SK-N-MC (cell line): ENCODE measurements at regions not wholly inside any gene's neighbourhood (a gene's known extent, or its start where the extent isn't known, plus 50 kb on each side); places are given as distances from the start of the nearest gene placed in this dataset.

Source experiments
- DNase-seq: peaks from one replicate; pipeline ENCODE4 v3.0.0-alpha.2; 2011; ENCODE audit warnings: low read depth, low spot score
- H3K27ac ChIP-seq: fragments of 200-600 bp; sonication (generic); 2 replicates; pipeline ENCODE4 v1.5.1; 2016; ENCODE audit warnings: mixed run types
- H3K36me3 ChIP-seq: fragments of 200-600 bp; sonication (generic); 2 replicates; pipeline ENCODE4 v1.6.1; 2017; ENCODE audit warnings: antibody characterized with exemption, low read length, mixed read lengths; ENCODE audit not compliant: insufficient read depth
- H3K4me3 ChIP-seq: fragments of 200-600 bp; sonication (generic); 2 replicates; pipeline ENCODE4 v1.5.1; 2016
- H3K9ac ChIP-seq: fragments of 200-600 bp; sonication (generic); 2 replicates; pipeline ENCODE4 v1.8.0; 2017; ENCODE audit warnings: mixed run types, mixed read lengths; ENCODE audit not compliant: insufficient read length
- H3K9me3 ChIP-seq: fragments of 200-600 bp; sonication (generic); 2 replicates; pipeline ENCODE4 v1.6.1; 2017; ENCODE audit warnings: low read depth, mild to moderate bottlenecking, antibody characterized with exemption, low read length, moderate library complexity, mixed read lengths
- EZH2 ChIP-seq: fragments of 200-600 bp; sonication (generic); IDR thresholded peaks from one replicate; pipeline ENCODE4 v1.6.1; 2017; ENCODE audit warnings: antibody characterized with exemption
- FOXP2 ChIP-seq: optimal IDR thresholded peaks from 2 replicates; pipeline ENCODE3; 2011; ENCODE audit warnings: mild to moderate bottlenecking, moderate library complexity; ENCODE audit not compliant: insufficient read depth; ENCODE audit errors: extremely low read length, control extremely low read depth
- POLR2AphosphoS5 ChIP-seq: IDR thresholded peaks from 2 replicates; pipeline ENCODE4 v1.6.1; 2012; ENCODE audit warnings: mild to moderate bottlenecking, low read depth, low read length, borderline replicate concordance

DNA sequence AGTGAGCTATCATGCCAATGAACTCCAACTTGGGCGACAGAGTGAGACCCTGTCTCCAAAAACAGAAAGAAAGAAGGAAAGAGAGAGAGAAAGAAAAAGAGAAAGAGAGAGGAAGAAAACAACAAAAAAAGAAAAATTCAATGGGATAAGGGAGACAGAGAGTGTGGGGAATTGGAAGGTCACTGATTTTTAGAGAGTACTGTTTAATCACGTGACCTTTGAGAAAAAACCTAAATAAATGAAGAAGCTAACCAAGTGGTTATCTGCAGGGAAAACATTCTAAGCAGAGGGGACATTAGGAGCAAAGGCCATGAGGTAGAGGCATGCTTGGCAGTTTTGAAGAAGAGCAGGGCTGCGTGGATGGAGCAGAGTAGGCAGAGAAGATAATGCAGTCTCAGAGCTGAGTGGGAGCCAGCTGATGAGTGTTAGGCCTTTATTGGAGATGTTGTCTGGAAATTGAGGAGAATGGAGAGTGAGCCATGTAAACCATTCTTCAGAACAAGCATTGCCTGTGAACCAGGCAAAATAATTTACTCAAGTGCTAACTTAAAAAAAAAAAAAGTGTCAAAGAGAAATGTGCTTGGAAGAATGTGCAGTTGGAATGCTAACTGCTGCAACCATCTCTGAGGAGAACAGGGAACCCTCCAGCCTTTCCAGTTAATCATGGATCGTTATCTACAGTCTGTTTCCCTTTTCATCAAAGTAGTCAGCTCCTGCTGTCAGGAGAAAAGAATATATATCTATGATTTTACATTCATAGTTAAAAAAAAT, 377.3 kb upstream of the SEMA6D start:
- Histone ChIP-seq H3K9ac (no peak overlapping the region), H3K4me3 (no peak overlapping the region), H3K36me3 (no peaks in the 10 kb centered on the region), H3K27ac (no peak overlapping the region), H3K9me3 (no peaks in the 10 kb centered on the region)
- TF ChIP-seq FOXP2 (no peak), POLR2AphosphoS5 (no peak), EZH2 (no peak)
- no peak for DNase-seq

DNA sequence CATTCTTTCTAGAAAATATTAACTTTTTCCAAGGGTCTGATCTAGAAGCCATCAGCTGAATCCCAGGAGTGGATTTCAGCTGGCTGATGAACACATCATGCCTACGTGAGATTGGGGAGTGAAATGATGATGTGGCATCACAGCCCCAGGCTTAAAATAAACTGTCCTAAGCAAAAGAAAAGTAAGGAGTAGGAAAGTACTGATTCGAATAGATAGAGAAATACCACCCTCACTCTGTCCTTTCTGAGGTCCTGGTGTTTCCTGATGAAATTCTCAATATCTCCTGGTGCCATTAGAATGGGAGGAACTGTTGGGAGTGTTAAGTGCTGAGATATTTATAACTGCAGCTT, 376.8 kb upstream of the SEMA6D start:
- no peak overlapping the region for H3K27ac ChIP-seq
- no peaks in the 10 kb centered on the region for H3K36me3 ChIP-seq
- DNase-seq = no peak
- no peak overlapping the region for H3K4me3 ChIP-seq
- no peak overlapping the region for H3K9ac ChIP-seq
- no peaks in the 10 kb centered on the region for H3K9me3 ChIP-seq
- TF ChIP-seq POLR2AphosphoS5 = no peak
- TF ChIP-seq EZH2 = no peak
- TF ChIP-seq FOXP2 = no peak

DNA sequence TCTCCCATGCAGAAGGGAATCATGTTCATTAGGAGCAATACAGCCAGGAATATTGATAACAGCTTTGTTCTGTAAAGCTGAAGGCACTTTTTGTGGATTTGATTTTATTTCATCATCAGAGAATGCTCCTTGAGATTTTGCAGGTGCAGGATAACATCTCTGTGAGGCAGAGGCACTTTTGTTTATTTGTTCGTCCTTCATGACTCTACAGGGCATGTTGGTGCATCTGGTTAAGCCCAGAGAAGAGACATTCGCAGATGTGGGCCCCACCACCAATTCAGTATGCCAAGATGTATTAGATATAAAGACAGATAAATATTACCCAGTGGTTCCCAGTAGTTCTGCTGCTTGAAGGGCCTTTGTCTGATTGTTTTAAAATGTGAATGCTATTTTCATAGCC, 368.1 kb upstream of the SEMA6D start:
- no peak for DNase-seq
- Histone ChIP-seq H3K4me3 (no peak overlapping the region), H3K27ac (no peak overlapping the region), H3K36me3 (no peaks in the 10 kb centered on the region), H3K9me3 (no peaks in the 10 kb centered on the region), H3K9ac (no peak overlapping the region)
- TF ChIP-seq POLR2AphosphoS5 (no peak), FOXP2 (no peak), EZH2 (no peak)

DNA sequence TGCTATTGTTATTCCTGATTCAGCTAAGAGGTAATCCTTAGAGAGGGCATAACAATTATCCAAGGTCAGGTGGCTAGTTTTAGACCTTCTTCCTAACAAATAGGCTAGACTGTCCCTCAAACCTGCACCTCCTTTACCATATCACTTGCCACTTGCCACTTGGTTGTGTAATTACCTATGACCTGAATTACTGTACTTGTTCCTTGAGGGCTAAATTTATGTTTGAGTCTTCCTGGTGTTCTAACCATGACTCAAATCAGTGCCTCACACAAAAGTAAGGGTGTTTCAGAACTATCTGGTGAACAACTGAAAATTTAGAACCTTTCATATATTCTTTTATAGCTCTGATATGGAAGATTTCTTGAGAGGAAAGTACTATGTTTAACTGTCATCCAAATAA, 365.8 kb upstream of the SEMA6D start:
- no peak overlapping the region for H3K27ac ChIP-seq
- H3K36me3 ChIP-seq = no peaks in the 10 kb centered on the region
- H3K9me3 ChIP-seq = no peaks in the 10 kb centered on the region
- TF ChIP-seq EZH2 = no peak
- TF ChIP-seq FOXP2 = no peak
- TF ChIP-seq POLR2AphosphoS5 = no peak
- DNase-seq = no peak
- no peak overlapping the region for H3K4me3 ChIP-seq
- H3K9ac ChIP-seq = no peak overlapping the region

DNA sequence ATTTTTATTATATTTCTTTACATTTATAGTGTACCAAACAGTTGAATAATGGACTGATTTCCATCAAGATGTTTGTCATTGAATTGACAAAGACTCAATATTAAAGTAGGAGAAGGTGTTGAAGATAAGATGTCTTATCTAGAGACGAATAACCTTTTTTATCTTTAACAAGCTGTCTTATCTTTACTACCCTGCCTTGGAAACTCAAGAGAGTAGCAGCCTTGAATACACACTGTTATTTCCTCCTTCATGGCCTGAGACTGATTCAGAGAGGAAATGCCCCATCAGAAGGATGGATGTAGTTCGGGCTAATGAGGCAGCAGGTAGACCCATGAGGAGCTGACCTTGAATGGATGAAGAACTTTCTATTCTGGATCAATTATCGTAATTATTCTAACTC, 365.1 kb upstream of the SEMA6D start:
- TF ChIP-seq FOXP2 = no peak
- TF ChIP-seq POLR2AphosphoS5 = no peak
- no peak for TF ChIP-seq EZH2
- no peak overlapping the region for H3K27ac ChIP-seq
- no peak overlapping the region for H3K4me3 ChIP-seq
- H3K36me3 ChIP-seq = no peaks in the 10 kb centered on the region
- no peak overlapping the region for H3K9ac ChIP-seq
- no peaks in the 10 kb centered on the region for H3K9me3 ChIP-seq
- DNase-seq = no peak

DNA sequence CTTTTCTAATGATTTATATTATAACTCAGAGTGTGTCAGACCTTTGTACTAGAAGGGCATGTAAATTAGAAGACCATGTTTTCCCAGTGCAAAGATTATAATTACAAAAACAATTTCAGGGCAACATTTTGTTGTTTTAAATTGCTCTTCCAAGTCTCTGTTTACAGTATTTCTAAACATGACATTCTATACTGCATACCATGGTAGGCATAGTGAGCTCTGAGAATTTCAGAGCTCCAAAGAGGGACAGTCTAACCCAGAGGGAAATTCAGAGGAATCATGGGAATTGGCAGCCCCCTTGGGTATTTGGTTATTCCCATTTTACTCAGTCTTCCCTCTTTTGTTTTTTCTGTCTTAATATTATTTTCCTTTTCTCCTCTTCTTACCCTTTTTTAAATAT, 361.5 kb upstream of the SEMA6D start:
- Histone ChIP-seq H3K9ac (no peak overlapping the region), H3K9me3 (no peaks in the 10 kb centered on the region), H3K4me3 (no peak overlapping the region), H3K36me3 (no peaks in the 10 kb centered on the region), H3K27ac (no peak overlapping the region)
- no peak for DNase-seq
- TF ChIP-seq POLR2AphosphoS5 (no peak), FOXP2 (no peak), EZH2 (no peak)

DNA sequence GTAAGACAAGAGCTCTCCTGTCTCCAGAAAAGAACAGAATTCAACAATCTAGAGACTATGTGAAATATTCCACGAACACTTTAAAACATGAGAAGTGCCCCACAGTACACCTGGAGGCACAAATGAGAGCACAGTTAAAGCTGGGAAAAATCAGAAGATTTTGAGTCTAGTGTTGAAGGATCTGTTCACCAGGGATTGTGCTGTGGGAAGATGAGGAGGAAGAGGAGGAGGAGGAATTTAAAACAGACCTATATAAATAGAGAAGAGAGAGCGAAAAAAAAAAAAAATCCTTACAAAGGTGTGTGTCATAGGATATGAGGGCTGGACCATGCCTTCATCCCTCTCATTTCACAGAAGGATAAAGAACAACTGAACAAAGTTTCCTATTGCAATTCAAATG, 361.0 kb upstream of the SEMA6D start:
- no peak for DNase-seq
- no peak for TF ChIP-seq POLR2AphosphoS5
- no peak for TF ChIP-seq FOXP2
- TF ChIP-seq EZH2 = no peak
- no peaks in the 10 kb centered on the region for H3K36me3 ChIP-seq
- no peak overlapping the region for H3K27ac ChIP-seq
- no peak overlapping the region for H3K4me3 ChIP-seq
- no peak overlapping the region for H3K9ac ChIP-seq
- no peaks in the 10 kb centered on the region for H3K9me3 ChIP-seq

DNA sequence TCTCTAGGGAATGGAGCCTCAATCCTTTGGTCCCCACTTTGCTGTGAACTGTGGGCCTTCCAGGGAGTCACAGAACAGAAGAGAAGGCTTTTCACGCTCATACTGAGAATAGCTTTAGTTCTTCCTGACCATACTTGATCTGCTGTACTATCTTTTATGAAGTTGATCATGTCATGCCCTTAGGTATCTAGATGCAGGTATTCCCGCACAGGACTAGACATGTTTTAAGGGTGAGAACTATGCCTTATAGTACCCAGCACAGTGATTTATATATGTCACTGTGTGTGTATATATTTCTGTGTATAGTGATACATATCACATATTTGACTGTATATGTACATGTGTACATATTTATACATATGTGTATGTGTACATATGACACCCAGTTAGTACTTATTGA, 358.4 kb upstream of the SEMA6D start:
- no peaks in the 10 kb centered on the region for H3K9me3 ChIP-seq

DNA sequence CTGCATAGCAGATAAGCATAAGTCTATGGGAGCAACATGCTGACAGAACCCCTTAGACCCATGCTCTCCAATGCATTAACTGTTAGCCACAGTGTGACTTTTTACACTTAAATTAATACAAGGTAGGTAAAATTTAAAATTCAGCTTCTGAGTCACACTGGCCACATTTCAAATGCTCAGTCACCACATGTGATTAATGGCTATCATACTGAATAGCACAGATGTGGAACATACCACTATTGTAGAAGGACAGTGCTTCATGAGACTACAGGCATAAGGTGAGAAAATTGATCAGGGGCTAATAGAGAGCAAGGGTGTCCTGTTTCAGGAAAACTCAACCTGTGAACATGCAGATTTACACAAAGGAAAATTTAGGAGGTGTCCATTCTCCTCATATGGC, 357.0 kb upstream of the SEMA6D start:
- H3K4me3 ChIP-seq = no peak overlapping the region
- H3K9me3 ChIP-seq = no peaks in the 10 kb centered on the region
- no peak for TF ChIP-seq POLR2AphosphoS5
- no peak for TF ChIP-seq FOXP2
- no peak for TF ChIP-seq EZH2
- no peaks in the 10 kb centered on the region for H3K36me3 ChIP-seq
- H3K9ac ChIP-seq = no peak overlapping the region
- DNase-seq = no peak
- H3K27ac ChIP-seq = no peak overlapping the region

More for the DNA sequence above, 358.4 kb upstream of the SEMA6D start:
- Histone ChIP-seq H3K27ac (no peak overlapping the region), H3K4me3 (no peak overlapping the region), H3K9ac (no peak overlapping the region), H3K36me3 (no peaks in the 10 kb centered on the region)
- TF ChIP-seq EZH2 (no peak), FOXP2 (no peak), POLR2AphosphoS5 (no peak)
- DNase-seq = no peak

DNA sequence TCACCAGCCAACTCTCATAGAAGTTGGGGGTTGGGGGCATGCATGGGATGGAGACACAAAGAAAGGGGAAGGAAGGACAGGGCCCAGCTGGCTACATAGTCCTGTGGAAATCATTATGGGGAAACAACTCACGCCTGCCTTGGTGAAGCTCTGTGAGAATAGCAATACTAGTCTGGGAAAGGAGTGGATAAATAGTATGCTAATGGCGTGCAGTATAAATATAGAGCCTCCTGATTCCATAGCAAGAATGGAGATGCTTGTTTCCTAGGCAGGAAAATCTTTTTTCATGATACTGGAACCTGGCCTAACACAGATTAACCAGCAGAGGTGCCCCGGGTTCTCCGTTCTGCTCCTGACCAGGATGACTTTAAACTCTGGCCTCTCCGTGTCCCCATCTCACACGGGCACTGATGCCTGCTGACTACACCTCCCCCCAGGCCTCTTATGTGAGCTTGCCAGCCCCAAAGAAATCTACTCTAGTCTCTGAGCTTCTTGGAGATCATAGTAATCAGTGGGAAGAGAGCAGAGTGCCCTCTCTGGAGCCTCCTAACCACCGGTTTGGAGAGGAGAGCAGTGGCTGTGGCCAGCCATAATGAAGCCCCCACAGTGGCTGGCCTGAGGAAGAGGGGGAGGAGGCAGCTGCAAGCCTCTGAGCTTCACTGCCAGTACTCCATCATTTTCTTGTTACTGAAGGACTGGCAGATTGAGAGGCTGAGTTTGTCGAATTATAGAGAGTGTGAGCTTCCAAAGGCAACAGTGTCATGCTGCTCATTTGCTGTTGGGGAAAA, 355.0 kb upstream of the SEMA6D start:
- no peak for DNase-seq
- TF ChIP-seq POLR2AphosphoS5 (no peak), EZH2 (no peak), FOXP2 (no peak)
- H3K9ac ChIP-seq = no peak overlapping the region
- H3K9me3 ChIP-seq = no peaks in the 10 kb centered on the region
- no peaks in the 10 kb centered on the region for H3K36me3 ChIP-seq
- no peak overlapping the region for H3K4me3 ChIP-seq
- no peak overlapping the region for H3K27ac ChIP-seq
